GM21390 (cell line): ENCODE measurements at regions not wholly inside any gene's neighbourhood (a gene's known extent, or its start where the extent isn't known, plus 50 kb on each side); places are given as distances from the start of the nearest gene placed in this dataset.

Experiments
- ATAC-seq: cut with Tn5 transposase; IDR thresholded peaks from one replicate; pipeline ENCODE4 v1.9.1; 2021; ENCODE audit not compliant: unreplicated experiment

GRCh38 chr12:107439026-107439738 is 246.4 kb upstream of the PWP1 start:
- ATAC-seq, result no peak

- no peak for ATAC-seq
Measured at GRCh38 chr12:107440606-107441005, 245.0 kb upstream of the PWP1 start.

GRCh38 chr12:107441665-107442300 is 243.8 kb upstream of the PWP1 start:
- ATAC-seq, result no peak

GRCh38 chr12:107442326-107442987 is 243.1 kb upstream of the PWP1 start:
- ATAC-seq, result no peak

GRCh38 chr12:107443320-107444090 is 242.1 kb upstream of the PWP1 start:
- no peak for ATAC-seq

- no peak for ATAC-seq
Measured at GRCh38 chr12:107444771-107445170, 240.8 kb upstream of the PWP1 start.

GRCh38 chr12:107446476-107446875 is 239.1 kb upstream of the PWP1 start:
- no peak for ATAC-seq

- no peak for ATAC-seq
Measured at GRCh38 chr12:107447336-107447735, 238.3 kb upstream of the PWP1 start.

- no peak for ATAC-seq
Measured at GRCh38 chr12:107448198-107448597, 237.4 kb upstream of the PWP1 start.

GRCh38 chr12:107449891-107450290 is 235.7 kb upstream of the PWP1 start:
- ATAC-seq, result no peak

- no peak for ATAC-seq
Measured at GRCh38 chr12:107450541-107450940, 235.1 kb upstream of the PWP1 start.

GRCh38 chr12:107451246-107451645 is 234.4 kb upstream of the PWP1 start:
- ATAC-seq, result no peak

GRCh38 chr12:107454109-107454830 is 231.3 kb upstream of the PWP1 start:
- ATAC-seq, result no peak

GRCh38 chr12:107457362-107457935 is 228.2 kb upstream of the PWP1 start:
- ATAC-seq, result no peak

GRCh38 chr12:107458163-107458562 is 227.4 kb upstream of the PWP1 start:
- ATAC-seq, result no peak

- ATAC-seq, result no peak
Measured at GRCh38 chr12:107458990-107459389, 226.6 kb upstream of the PWP1 start.

- ATAC-seq, result no peak
Measured at GRCh38 chr12:107459641-107460040, 226.0 kb upstream of the PWP1 start.

GRCh38 chr12:107461222-107461975 is 224.2 kb upstream of the PWP1 start:
- ATAC-seq, result no peak

- ATAC-seq, result no peak
Measured at GRCh38 chr12:107462428-107463332, 222.9 kb upstream of the PWP1 start.
